Inflammatory macrophage treated with lipopolysaccharide for 1 hour (primary cell): ENCODE measurements at regions not wholly inside any gene's neighbourhood (a gene's known extent, or its start where the extent isn't known, plus 50 kb on each side); places are given as distances from the start of the nearest gene placed in this dataset.

Experiments
- DNase-seq, 2 donors: peaks; one replicate each; pipeline ENCODE4 v3.0.0-alpha.2; 2020 to 2022

DNA sequence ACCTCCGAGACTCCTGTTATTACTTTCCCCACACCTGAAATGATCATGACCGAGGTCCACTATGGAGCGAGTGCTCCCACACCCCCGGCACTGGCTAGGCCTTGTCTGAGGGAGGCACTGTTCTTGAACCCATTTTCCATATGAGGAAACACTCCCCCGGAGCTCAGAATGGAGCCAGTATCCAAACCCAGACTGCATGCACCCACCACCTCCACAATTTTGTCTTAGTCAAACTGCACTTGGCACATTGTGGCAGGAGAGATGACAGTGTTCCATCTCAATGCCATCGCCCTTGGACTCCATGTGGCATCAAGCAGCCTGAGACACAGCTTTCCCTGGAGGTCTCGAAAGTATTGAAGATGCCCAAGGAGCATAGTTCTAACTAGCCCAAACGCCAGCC, 154.1 kb downstream of the NUP210 start:
- DNase-seq, result no peak

DNA sequence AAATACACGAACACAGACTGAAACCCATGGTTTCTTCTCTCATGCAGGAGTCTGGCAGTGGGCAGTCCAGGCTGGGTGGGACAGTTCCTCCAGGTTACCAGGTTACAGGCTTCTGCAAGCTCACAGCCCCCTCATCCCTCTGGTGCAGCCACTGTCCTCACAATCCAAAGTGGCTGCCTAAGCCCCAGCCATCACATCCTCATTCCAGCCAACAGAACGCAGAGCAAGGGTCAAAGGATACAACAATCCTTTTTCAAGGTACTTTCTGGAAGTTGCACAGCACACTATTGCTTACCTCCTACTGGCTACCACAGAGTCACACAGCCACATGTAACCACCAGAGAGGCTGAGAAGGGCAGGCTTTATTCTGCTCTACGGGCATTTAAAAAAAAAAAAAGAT, 154.6 kb downstream of the NUP210 start:
- no peak for DNase-seq

DNA sequence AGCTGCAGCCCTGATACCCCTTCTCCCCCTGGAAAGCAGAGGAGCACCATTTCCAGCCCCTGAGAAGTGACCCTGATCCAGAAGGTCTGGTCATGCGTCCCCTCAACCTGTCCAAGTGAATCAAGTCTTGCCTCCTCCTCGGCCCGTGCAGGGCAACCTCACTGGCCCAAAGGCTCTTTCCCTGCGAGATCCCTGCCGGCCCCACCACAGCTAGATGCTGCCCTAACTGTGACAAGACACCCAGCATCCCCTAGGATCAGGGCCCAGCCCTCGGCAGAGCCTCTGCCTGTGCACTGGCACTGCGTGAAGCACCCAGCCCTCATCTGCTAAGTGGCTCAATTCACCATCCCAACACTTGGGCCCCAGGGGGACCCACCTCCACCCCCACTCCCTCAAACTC, 155.1 kb downstream of the NUP210 start:
- DNase-seq, result no peak

- DNase-seq, result no peak
These were observed 155.7 kb downstream of the NUP210 start for GRCh38 chr3:13264468-13264795.

DNA sequence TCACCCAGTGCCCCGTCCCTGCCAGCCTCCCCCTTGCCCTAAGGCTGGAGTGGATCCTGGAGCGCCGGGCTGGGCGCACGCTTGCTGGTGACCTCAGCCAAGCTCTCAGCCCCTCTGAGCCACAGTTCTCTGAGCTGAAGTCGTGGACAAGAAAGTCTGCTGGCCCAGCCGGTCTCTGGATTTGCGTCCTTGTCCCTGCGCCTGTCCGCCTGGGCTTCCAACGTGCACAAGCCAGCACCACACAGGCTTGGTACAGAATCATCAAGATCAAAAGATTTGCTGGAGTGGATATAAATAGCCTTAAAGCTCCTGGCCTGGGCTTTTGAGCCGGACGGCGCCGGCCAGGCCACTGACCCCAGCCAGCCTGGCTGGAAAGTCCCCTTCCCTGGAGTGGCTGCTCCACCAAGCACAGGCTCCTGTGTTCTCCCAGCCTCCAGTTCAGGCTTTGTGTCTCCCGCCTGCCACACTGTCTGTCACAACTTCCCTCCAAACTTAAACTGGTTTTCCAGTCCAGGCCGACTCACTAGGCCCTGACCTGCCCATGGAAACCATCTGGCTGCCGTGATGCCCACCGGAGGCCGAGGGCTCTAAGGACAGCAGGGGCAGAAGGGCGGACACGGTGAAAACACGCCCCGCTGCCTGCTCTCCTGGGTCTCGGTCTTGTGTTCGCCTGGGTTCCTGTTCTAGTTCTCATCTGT, 156.2 kb downstream of the NUP210 start:
- no peak for DNase-seq

- peak in 1 of 2 donors; percentile 14 for DNase-seq
These were observed 157.5 kb downstream of the NUP210 start for GRCh38 chr3:13262493-13263211.

DNA sequence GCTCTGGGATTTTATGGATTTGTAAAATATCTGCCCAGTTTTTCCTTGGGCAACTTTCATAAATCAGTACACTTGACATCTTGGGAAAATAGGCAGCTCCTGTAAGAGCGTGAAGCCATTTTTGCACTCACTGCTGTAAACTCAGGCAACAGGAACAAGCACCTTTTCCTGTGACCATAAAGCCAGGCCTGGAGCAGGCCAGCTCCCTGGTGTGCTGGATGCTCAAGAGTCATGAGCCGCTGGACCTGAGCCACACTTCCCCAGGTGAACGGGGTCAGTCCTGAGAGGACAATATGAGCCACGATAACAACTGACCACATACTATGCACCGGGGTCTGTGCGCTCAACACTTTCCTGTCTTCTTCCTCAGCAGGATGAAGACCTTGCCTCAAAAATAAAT, 158.2 kb downstream of the NUP210 start:
- no peak for DNase-seq

- no peak for DNase-seq
These were observed 158.9 kb downstream of the NUP210 start for GRCh38 chr3:13261104-13261830.

GRCh38 chr3:13260259-13261103, 159.6 kb downstream of the NUP210 start:
- DNase-seq, result no peak

DNA sequence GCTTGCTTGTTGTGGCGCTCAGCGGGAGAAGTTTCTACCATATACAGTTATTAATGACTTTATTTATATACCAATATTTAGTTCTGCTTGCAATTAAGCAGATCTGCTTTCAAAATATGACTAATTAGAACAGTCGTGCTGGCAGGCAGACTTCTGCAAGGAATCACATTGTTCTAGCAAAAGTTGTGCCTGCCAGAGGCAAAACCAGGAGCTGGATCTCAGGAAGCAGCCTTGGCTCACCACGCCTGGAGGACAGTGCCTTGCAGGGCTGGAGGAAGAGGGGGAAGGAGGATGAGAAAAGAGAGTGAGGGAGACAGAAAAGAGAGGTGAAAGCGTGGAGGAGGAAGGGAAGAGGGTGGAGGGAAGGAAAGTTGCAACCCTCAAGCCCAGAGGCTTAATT, 160.3 kb downstream of the NUP210 start:
- DNase-seq, result no peak

DNA sequence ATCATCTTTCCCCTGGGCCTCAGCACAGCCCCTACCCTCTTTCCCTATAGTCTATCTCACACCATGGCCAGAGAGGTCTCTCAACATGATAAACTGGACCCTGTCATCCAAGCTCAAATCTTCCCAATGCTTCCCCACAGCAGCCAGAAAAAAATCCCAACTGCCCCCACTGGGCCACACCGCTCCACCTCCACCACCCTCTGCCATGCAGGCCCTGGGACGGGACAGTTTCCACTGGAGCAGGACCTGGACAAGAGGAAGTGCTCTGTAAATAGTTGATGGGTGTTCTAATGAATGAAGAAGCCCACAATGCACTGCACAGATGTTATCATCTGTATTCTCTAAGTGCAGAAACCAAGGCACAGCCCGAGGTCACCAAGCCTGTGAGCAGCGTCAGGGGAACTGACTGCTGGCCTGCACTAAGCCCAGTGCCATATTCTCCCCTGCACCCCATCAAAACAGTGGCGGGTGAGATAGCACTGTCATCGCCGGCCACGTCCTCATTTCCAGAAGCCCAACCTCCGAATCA, 161.1 kb downstream of the NUP210 start:
- DNase-seq, result no peak

GRCh38 chr3:13258280-13258679, 161.8 kb downstream of the NUP210 start:
- no peak for DNase-seq

DNA sequence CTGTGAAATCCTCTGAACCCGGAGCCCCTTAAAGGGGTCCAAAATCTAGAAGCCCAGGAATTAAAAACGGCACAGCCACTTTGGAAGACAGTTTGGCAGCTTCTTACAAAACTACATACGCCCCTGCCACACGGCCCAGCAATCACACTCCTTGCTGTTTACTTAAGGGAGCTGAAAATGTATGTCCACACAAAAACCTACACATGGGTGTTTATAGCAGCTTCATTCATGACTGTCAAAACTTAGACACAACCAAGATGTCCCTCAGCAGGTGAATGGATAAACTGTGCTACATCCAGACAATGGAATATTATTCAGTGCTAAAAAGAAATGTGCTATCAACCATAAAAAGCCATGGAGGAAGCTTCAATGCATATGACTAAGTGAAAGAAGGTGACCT, 162.5 kb downstream of the NUP210 start:
- DNase-seq, result no peak

- DNase-seq, result no peak
These were observed 163.3 kb downstream of the NUP210 start for GRCh38 chr3:13256845-13257244.

DNA sequence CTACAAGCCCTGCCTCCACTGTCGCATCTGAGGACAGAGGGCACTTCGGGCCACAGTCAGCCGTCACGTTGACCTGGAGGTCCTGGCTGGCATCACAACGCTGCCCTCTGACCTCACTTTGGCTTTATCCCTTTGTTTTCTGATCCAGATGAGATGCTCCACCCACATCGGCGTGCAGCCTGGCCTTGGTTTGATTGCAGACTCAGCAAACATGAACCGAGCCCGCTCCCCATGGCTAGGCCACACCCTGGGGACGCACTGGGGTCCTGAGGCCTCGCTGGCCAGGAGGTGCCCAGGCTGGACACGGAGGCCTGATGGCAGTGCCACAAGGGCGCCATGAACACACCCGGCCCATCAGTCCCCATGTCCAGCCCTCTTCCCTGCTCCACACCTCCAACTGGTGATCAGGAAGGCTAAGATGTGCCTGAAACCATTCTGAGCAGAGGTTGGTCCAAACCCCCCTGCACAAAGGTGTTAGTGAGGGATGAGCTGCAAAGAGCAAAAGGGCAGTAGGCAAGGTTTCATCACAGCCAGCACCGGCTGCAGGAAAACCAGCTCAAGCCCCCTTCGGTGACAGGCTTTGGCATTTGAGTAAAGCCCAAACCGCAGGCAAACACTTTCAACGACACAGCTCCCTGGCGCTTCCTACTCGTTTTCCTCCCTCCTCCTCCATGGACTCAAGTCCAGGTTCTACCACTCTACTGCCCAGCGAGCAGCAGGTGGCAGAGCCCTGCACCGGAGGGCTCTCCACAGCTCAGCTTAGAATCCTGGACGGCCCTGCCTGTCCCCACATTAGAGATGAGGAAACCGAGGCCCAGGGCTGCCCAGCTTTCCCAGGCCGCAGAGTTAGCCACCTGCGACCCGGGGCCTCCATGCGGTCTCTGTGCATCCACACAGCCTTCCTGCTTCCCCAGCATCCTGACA, 165.8 kb downstream of the NUP210 start:
- no peak for DNase-seq

GRCh38 chr3:13253208-13253937, 166.7 kb downstream of the NUP210 start:
- DNase-seq, result no peak

DNA sequence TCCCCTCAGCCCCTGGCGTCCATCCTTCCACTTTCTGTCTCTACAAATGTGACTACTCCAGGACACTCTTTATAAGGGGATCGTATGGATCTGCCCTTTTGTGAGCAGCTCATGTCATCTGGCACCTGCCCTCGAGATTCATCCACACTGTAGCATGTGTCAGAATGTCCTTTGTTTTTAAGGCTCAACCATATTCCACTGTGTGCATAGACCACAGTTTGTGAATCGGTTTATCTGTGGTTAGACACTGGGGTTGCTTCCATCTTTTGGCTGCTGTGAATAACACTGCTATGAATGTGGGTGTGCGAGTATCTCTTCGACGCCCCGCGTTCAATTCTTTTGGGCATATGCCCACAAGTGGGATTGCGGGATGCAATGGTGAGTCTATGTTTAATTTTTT, 167.9 kb downstream of the NUP210 start:
- no peak for DNase-seq

DNA sequence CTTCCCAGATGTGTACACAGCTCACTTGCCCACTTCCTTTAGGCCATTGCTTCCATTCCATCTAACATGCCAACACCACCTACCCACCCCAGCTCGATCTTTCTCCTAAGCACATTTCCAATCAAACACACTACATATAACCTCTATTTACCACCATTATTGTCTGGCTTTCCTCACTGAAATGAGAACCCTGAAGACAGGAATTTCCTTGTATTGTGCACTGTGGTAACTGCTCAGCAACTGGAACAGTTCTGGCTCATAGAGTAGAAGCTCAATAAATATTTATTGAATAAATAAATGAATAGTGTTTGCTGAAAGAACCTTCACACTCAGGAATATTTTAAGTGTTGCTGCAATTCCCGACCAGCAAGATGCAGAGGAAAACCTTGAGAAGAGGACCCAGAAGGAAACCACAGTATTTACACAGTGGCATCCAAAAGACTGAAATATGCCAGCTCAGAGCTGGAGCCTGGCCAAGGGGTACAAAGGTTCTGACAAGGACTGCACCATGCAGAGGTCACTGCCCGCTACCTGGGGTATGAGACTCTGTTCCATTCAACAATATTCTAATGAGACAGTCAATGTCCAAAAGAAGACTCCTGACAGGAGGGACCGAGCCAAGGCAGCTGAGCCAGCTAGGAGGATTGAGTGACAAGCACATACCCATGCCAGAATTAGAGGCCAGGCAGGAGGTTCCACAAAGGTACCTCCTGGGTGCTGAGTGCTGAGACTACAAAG, 168.8 kb downstream of the NUP210 start:
- no peak for DNase-seq

GRCh38 chr3:13249664-13250390, 170.3 kb downstream of the NUP210 start:
- no peak for DNase-seq

DNA sequence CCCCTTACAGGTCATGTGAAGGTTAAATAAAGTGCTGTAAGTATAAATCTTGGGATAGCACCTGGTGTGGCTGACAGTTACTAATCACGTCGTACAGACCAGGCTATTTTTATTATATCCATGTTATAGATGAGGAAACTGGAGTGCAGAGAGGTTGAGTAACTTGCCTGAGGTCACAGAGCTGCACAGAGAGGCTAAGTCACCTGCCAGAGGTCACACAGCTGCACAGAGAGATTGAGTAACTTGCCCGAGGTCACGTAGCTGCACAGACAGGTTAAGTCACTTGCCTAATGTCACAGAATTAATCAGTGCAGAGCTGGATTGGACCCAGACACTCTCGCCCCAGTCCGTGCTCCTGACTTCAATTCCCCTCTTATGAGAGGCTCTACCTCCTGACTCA, 171.5 kb downstream of the NUP210 start:
- no peak for DNase-seq
